Psoas muscle (tissue), 7 donors: ENCODE measurements at regions not wholly inside any gene's neighbourhood (a gene's known extent, or its start where the extent isn't known, plus 50 kb on each side); places are given as distances from the start of the nearest gene placed in this dataset.

ENCODE experiments used
- ATAC-seq, 4 donors: fragments of 200-7000 bp; cut with Tn5 transposase; one replicate each; pipeline ENCODE4 v1.9.1; 2020; ENCODE audit warnings: moderate library complexity in 3 of 4, mild to moderate bottlenecking in 2 of 4
- DNase-seq, 2 donors: peaks; one replicate each; pipeline ENCODE4 v3.0.0-alpha.2; 2020
- H3K27ac ChIP-seq: fragments of 200-600 bp; one replicate; pipeline ENCODE4 v1.8.0; 2022
- H3K27me3 ChIP-seq, 3 donors: fragments of 200-600 bp in 1 of 3; one replicate each; pipeline versions ENCODE4 v1.6.1 to v1.8.0; 2013 to 2022; ENCODE audit warnings: low read length in 2 of 3, mild to moderate bottlenecking in 2 of 3, moderate library complexity in 1 of 3; ENCODE audit not compliant: insufficient read depth in 3 of 3
- H3K36me3 ChIP-seq, 2 donors: fragments of 200-600 bp in 1 of 2; one replicate each; pipeline versions ENCODE4 v1.6.1 to v1.8.0; 2013 to 2022; ENCODE audit warnings: low read depth in 1 of 2, mild to moderate bottlenecking in 1 of 2, moderate library complexity in 1 of 2; ENCODE audit not compliant: insufficient read depth in 1 of 2
- H3K4me1 ChIP-seq: fragments of 200-600 bp; one replicate; pipeline ENCODE4 v1.8.0; 2022
- H3K4me3 ChIP-seq: fragments of 200-600 bp; one replicate; pipeline ENCODE4 v1.8.0; 2022; ENCODE audit warnings: mild to moderate bottlenecking
- H3K9me3 ChIP-seq: fragments of 200-600 bp; one replicate; pipeline ENCODE4 v1.8.0; 2022
- CTCF ChIP-seq: fragments of 200-600 bp; IDR thresholded peaks from one replicate; pipeline ENCODE4 v1.8.0; 2022; ENCODE audit warnings: antibody characterized with exemption
- WGBS, 3 donors: extraction: QIAGEN DNeasy Blood & Tissue Kit; methylation state at CpG; one replicate each; pipeline versions ENCODE4 v1.1.6 to v1.1.7; 2013; 5-methylcytosine and 5-hydroxymethylcytosine counted together
- intact Hi-C, 2 donors: fragments of 100-400 bp; cut with DNase I; formaldehyde crosslinking; loops; one replicate each; pipeline versions ENCODE4 v1.11.0 to v1.14.2; 2022
- donor health status: healthy with polysubstance abuse.
- donor health status: DM: no; HTN: no; CAD: no; lungs with moderate emphysema.
- donor health status: Bipolar disorder and iron deficiency.
- donor health status: healthy.
- donor health status: DM: yes; HTN: yes; CAD: no.
- donor health status: DM: no; HTN: no; CAD: no.
- donor health status: DM: yes; HTN: yes; CAD: no.

DNA sequence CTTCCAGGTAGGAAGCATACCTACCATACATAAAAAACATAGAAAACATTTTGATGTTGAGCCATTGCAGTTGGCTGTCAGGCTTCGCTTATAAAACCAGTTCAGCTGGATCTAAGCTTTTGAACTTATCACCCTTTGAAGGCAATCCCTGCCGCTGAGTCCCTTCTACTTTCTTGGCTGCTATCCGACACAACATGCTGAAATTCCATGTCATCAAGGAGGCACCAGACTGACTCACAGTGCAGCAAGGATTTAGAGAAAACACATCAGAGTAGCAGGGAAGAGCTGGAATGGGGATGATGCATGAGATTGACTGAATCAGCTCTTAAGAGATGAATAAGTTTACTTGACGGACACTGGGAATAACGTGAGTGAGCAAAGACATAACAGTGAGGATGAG is 135.0 kb upstream of the MAN1A1 start:
- Histone ChIP-seq H3K27ac (no peak overlapping the region), H3K36me3 (no peaks in the 10 kb centered on the region), H3K27me3 (no peaks in the 10 kb centered on the region), H3K4me3 (no peak overlapping the region), H3K9me3 (no peaks in the 10 kb centered on the region), H3K4me1 (no peaks in the 10 kb centered on the region)
- WGBS, 3 donors: 48 to 61% (median 57%) methylated on average over 5 of the region's 5 CpGs
- DNase-seq: no peak
- no peak for TF ChIP-seq CTCF
- intact Hi-C loops: no loop called here
- ATAC-seq: no peak

- intact Hi-C loops: no loop called here
- Histone ChIP-seq H3K27ac (no peak overlapping the region), H3K4me3 (no peak overlapping the region), H3K27me3 (no peaks in the 10 kb centered on the region), H3K36me3 (no peaks in the 10 kb centered on the region), H3K9me3 (no peaks in the 10 kb centered on the region), H3K4me1 (no peaks in the 10 kb centered on the region)
- no peak for ATAC-seq
- TF ChIP-seq CTCF: no peak
- no peak for DNase-seq
Measured at GRCh38 chr6:119483908-119484307, 134.3 kb upstream of the MAN1A1 start.

DNA sequence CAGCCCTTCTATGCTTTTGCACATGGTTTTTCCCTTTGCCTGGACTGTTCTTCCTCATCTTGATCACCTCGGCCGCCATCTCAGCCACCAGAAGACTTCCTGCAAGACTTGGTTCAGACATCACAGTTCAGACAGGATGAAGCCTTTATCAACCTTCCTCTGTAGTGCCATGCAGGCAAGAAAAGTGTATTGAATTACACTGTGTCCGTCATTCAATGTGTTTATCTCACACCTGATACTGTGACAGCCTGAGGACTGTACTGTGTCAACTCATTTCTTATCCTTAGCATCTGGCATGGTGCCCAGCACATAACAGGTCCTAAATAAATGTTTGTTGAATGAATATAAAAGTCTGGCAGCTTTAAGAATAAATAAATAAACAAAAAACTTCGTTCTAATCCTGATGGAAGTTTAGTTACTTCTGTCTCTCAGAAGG is 133.3 kb upstream of the MAN1A1 start:
- WGBS, 3 donors: 75 to 88% (median 80%) methylated on average over 4 of the region's 4 CpGs
- no peak overlapping the region for H3K27ac ChIP-seq
- DNase-seq (no peak), ATAC-seq (no peak)
- no peaks in the 10 kb centered on the region for H3K9me3 ChIP-seq
- no peaks in the 10 kb centered on the region for H3K4me1 ChIP-seq
- TF ChIP-seq CTCF: no peak
- intact Hi-C loops: no loop called here
- no peak overlapping the region for H3K4me3 ChIP-seq
- H3K27me3 ChIP-seq: no peaks in the 10 kb centered on the region
- H3K36me3 ChIP-seq: no peaks in the 10 kb centered on the region

GRCh38 chr6:119481976-119482375 is 132.4 kb upstream of the MAN1A1 start:
- 84 to 91% (median 86%) methylated on average over 1 of the region's 1 CpG for WGBS, 3 donors

More at GRCh38 chr6:119481976-119482375, 132.4 kb upstream of the MAN1A1 start:
- no peaks in the 10 kb centered on the region for H3K9me3 ChIP-seq
- ATAC-seq (no peak), DNase-seq (no peak)
- no peaks in the 10 kb centered on the region for H3K27me3 ChIP-seq
- H3K27ac ChIP-seq: no peak overlapping the region
- TF ChIP-seq CTCF: no peak
- no peak overlapping the region for H3K4me3 ChIP-seq
- intact Hi-C loops: no loop called here
- no peaks in the 10 kb centered on the region for H3K36me3 ChIP-seq
- H3K4me1 ChIP-seq: no peaks in the 10 kb centered on the region
